Stimulated activated effector memory CD8-positive, alpha-beta T cell treated with anti-CD3 and anti-CD28 coated beads, Interleukin-12 subunit alpha, Interleukin-12 subunit beta, amount 100 ng/mL, for 72 hours (primary cell): ENCODE measurements at regions not wholly inside any gene's neighbourhood (a gene's known extent, or its start where the extent isn't known, plus 50 kb on each side); places are given as distances from the start of the nearest gene placed in this dataset.

Source experiments
- ATAC-seq: fragments of 150-1000 bp; cut with Tn5 transposase; 2 replicates; pipeline ENCODE4 v1.10.0; 2021
- DNase-seq, 2 donors: peaks; one replicate each; pipeline ENCODE4 v3.0.0; 2021 to 2022; ENCODE audit warnings: low spot score in 2 of 2
- H3K27ac Mint-ChIP-seq: one replicate; pipeline ENCODE4 v1.8.0; 2022; ENCODE audit warnings: mild to moderate bottlenecking, mixed read lengths
- H3K36me3 Mint-ChIP-seq: one replicate; pipeline ENCODE4 v1.8.0; 2022; ENCODE audit warnings: mild to moderate bottlenecking, mixed read lengths
- H3K4me1 Mint-ChIP-seq: one replicate; pipeline ENCODE4 v1.8.0; 2022; ENCODE audit warnings: mixed read lengths
- H3K4me3 Mint-ChIP-seq: one replicate; pipeline ENCODE4 v1.8.0; 2022; ENCODE audit warnings: mild to moderate bottlenecking, mixed read lengths
- H3K9me3 Mint-ChIP-seq: one replicate; pipeline ENCODE4 v1.8.0; 2022; ENCODE audit warnings: mixed read lengths

- Mint-ChIP-seq H3K4me3 (no peak overlapping the region), H3K9me3 (no peaks in the 10 kb centered on the region), H3K4me1 (peaks cover 9% of the 10 kb centered on the region), H3K36me3 (no peaks in the 10 kb centered on the region), H3K27ac (no peak overlapping the region)
- no peak for DNase-seq
- ATAC-seq: no peak
Measured at GRCh38 chr13:97106323-97106722, 112.0 kb upstream of the OXGR1 start.

- Mint-ChIP-seq H3K36me3 (no peaks in the 10 kb centered on the region), H3K9me3 (no peaks in the 10 kb centered on the region), H3K4me3 (no peak overlapping the region), H3K4me1 (peaks cover 9% of the 10 kb centered on the region), H3K27ac (no peak overlapping the region)
- DNase-seq (no peak), ATAC-seq (no peak)
Measured at GRCh38 chr13:97107815-97108529, 113.7 kb upstream of the OXGR1 start.

GRCh38 chr13:97108530-97108900, 113.6 kb upstream of the MBNL2 start:
- Mint-ChIP-seq H3K9me3 (no peaks in the 10 kb centered on the region), H3K27ac (no peak overlapping the region), H3K36me3 (no peaks in the 10 kb centered on the region), H3K4me3 (no peak overlapping the region), H3K4me1 (peaks cover 14% of the 10 kb centered on the region)
- ATAC-seq (no peak), DNase-seq (no peak)

GRCh38 chr13:97109256-97109655, 112.9 kb upstream of the MBNL2 start:
- peaks cover 19% of the 10 kb centered on the region for H3K4me1 Mint-ChIP-seq
- no peaks in the 10 kb centered on the region for H3K36me3 Mint-ChIP-seq
- DNase-seq (no peak), ATAC-seq (no peak)
- H3K9me3 Mint-ChIP-seq: no peaks in the 10 kb centered on the region
- H3K4me3 Mint-ChIP-seq: peak overlapping the region; percentile 36
- no peak overlapping the region for H3K27ac Mint-ChIP-seq

GRCh38 chr13:97109841-97110492, 112.2 kb upstream of the MBNL2 start:
- peak; percentile 82 to 90 for DNase-seq
- H3K27ac Mint-ChIP-seq: peak overlapping the region; percentile 58
- H3K36me3 Mint-ChIP-seq: no peaks in the 10 kb centered on the region
- H3K4me3 Mint-ChIP-seq: peak overlapping the region; percentile 36
- peaks cover 19% of the 10 kb centered on the region for H3K4me1 Mint-ChIP-seq
- peak; percentile 94 for ATAC-seq
- no peaks in the 10 kb centered on the region for H3K9me3 Mint-ChIP-seq

- DNase-seq: no peak
- Mint-ChIP-seq H3K9me3 (no peaks in the 10 kb centered on the region), H3K27ac (no peak overlapping the region), H3K4me1 (peaks cover 19% of the 10 kb centered on the region), H3K4me3 (no peak overlapping the region), H3K36me3 (no peaks in the 10 kb centered on the region)
- ATAC-seq: no peak
Measured at GRCh38 chr13:97110936-97111335, 111.2 kb upstream of the MBNL2 start.

GRCh38 chr13:97111756-97112155, 110.4 kb upstream of the MBNL2 start:
- DNase-seq: no peak
- H3K4me3 Mint-ChIP-seq: no peak overlapping the region
- ATAC-seq: no peak
- H3K4me1 Mint-ChIP-seq: peaks cover 19% of the 10 kb centered on the region
- H3K27ac Mint-ChIP-seq: no peak overlapping the region
- H3K36me3 Mint-ChIP-seq: no peaks in the 10 kb centered on the region
- no peaks in the 10 kb centered on the region for H3K9me3 Mint-ChIP-seq

GRCh38 chr13:97112446-97113152, 109.5 kb upstream of the MBNL2 start:
- no peak overlapping the region for H3K27ac Mint-ChIP-seq
- H3K4me1 Mint-ChIP-seq: peaks cover 19% of the 10 kb centered on the region
- H3K36me3 Mint-ChIP-seq: no peaks in the 10 kb centered on the region
- DNase-seq (no peak), ATAC-seq (no peak)
- H3K9me3 Mint-ChIP-seq: no peaks in the 10 kb centered on the region
- H3K4me3 Mint-ChIP-seq: no peak overlapping the region

GRCh38 chr13:97113231-97114001, 108.7 kb upstream of the MBNL2 start:
- no peak overlapping the region for H3K4me3 Mint-ChIP-seq
- H3K27ac Mint-ChIP-seq: no peak overlapping the region
- no peaks in the 10 kb centered on the region for H3K36me3 Mint-ChIP-seq
- H3K9me3 Mint-ChIP-seq: no peaks in the 10 kb centered on the region
- ATAC-seq (no peak), DNase-seq (no peak)
- peaks cover 19% of the 10 kb centered on the region for H3K4me1 Mint-ChIP-seq

GRCh38 chr13:97114651-97115050, 107.5 kb upstream of the MBNL2 start:
- Mint-ChIP-seq H3K36me3 (no peaks in the 10 kb centered on the region), H3K4me1 (peaks cover 17% of the 10 kb centered on the region), H3K4me3 (no peak overlapping the region), H3K9me3 (no peaks in the 10 kb centered on the region), H3K27ac (no peak overlapping the region)
- ATAC-seq (no peak), DNase-seq (no peak)

- DNase-seq: no peak
- no peak overlapping the region for H3K4me3 Mint-ChIP-seq
- H3K36me3 Mint-ChIP-seq: no peaks in the 10 kb centered on the region
- H3K4me1 Mint-ChIP-seq: peaks cover 17% of the 10 kb centered on the region
- no peaks in the 10 kb centered on the region for H3K9me3 Mint-ChIP-seq
- ATAC-seq: peak; percentile 86
- no peak overlapping the region for H3K27ac Mint-ChIP-seq
Measured at GRCh38 chr13:97116754-97117153, 105.4 kb upstream of the MBNL2 start.

- Mint-ChIP-seq H3K9me3 (no peaks in the 10 kb centered on the region), H3K36me3 (no peaks in the 10 kb centered on the region), H3K27ac (no peak overlapping the region), H3K4me3 (no peak overlapping the region), H3K4me1 (peaks cover 18% of the 10 kb centered on the region)
- DNase-seq (no peak), ATAC-seq (no peak)
Measured at GRCh38 chr13:97117388-97117910, 104.7 kb upstream of the MBNL2 start.

- Mint-ChIP-seq H3K36me3 (no peaks in the 10 kb centered on the region), H3K4me3 (no peak overlapping the region), H3K4me1 (peaks cover 21% of the 10 kb centered on the region), H3K9me3 (no peaks in the 10 kb centered on the region), H3K27ac (no peak overlapping the region)
- DNase-seq (no peak), ATAC-seq (no peak)
Measured at GRCh38 chr13:97119943-97120342, 102.2 kb upstream of the MBNL2 start.

- Mint-ChIP-seq H3K4me3 (no peak overlapping the region), H3K36me3 (no peaks in the 10 kb centered on the region), H3K9me3 (no peaks in the 10 kb centered on the region), H3K27ac (no peak overlapping the region), H3K4me1 (peaks cover 24% of the 10 kb centered on the region)
- DNase-seq (no peak), ATAC-seq (peak; percentile 78)
Measured at GRCh38 chr13:97120346-97120745, 101.8 kb upstream of the MBNL2 start.

- no peak overlapping the region for H3K27ac Mint-ChIP-seq
- no peaks in the 10 kb centered on the region for H3K36me3 Mint-ChIP-seq
- no peaks in the 10 kb centered on the region for H3K9me3 Mint-ChIP-seq
- H3K4me3 Mint-ChIP-seq: no peak overlapping the region
- peaks cover 30% of the 10 kb centered on the region for H3K4me1 Mint-ChIP-seq
- ATAC-seq (no peak), DNase-seq (no peak)
Measured at GRCh38 chr13:97120976-97121375, 101.2 kb upstream of the MBNL2 start.
